Ishikawa (cell line): ENCODE measurements at regions not wholly inside any gene's neighbourhood (a gene's known extent, or its start where the extent isn't known, plus 50 kb on each side); places are given as distances from the start of the nearest gene placed in this dataset.

Experiments used
- CEBPB ChIP-seq: IDR thresholded peaks from 2 replicates; pipeline ENCODE4 v1.6.1; 2012
- CREB1 ChIP-seq: IDR thresholded peaks from 2 replicates; pipeline ENCODE4 v1.6.1; 2012; ENCODE audit warnings: low read depth
- EGR1 ChIP-seq: IDR thresholded peaks from 2 replicates; pipeline ENCODE4 v1.6.1; 2012
- EP300 ChIP-seq: IDR thresholded peaks from 2 replicates; pipeline ENCODE4 v1.6.1; 2012; ENCODE audit warnings: borderline replicate concordance
- FOXM1 ChIP-seq: IDR thresholded peaks from 2 replicates; pipeline ENCODE4 v1.6.1; 2012; ENCODE audit warnings: low read depth, borderline replicate concordance
- NFIC ChIP-seq: IDR thresholded peaks from 2 replicates; pipeline ENCODE4 v1.6.1; 2012
- RAD21 ChIP-seq: IDR thresholded peaks from 2 replicates; pipeline ENCODE4 v1.6.1; 2012; ENCODE audit warnings: low read depth
- TAF1 ChIP-seq: IDR thresholded peaks from 2 replicates; pipeline ENCODE4 v1.6.1; 2012; ENCODE audit warnings: low read depth, mild to moderate bottlenecking
- TCF12 ChIP-seq: IDR thresholded peaks from 2 replicates; pipeline ENCODE4 v1.6.1; 2012; ENCODE audit warnings: low read depth
- TEAD4 ChIP-seq: IDR thresholded peaks from 2 replicates; pipeline ENCODE4 v1.6.1; 2012
- YY1 ChIP-seq: IDR thresholded peaks from 2 replicates; pipeline ENCODE4 v1.6.1; 2012; ENCODE audit warnings: low read depth
- ZBTB7A ChIP-seq: IDR thresholded peaks from 2 replicates; pipeline ENCODE4 v1.6.1; 2012; ENCODE audit warnings: low read depth
- TF ChIP-seq, protein P1 (sequence below): IDR thresholded peaks from 2 replicates; pipeline ENCODE4 v1.6.1; 2012
- TF ChIP-seq, protein P2 (sequence below): IDR thresholded peaks from 2 replicates; pipeline ENCODE4 v1.6.1; 2012; ENCODE audit warnings: low read depth, mild to moderate bottlenecking

DNA sequence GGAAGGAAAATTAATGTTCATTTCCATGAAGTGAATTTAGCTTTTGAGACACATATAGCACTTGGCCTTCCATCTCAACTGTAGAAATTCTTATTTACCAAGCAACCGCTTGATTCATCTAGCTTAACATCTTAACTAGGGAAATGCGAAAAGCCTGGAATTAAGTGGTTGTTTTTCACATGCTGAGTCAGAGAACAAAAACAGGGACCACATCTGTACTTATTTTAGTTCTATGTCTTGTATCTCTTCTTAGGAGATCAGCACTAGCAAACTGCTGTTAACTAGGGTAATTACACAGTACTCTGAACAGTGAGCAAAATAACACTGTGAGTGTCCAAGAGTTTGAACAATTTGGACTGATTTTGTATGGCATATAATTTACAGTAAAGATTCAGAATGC lies 590.9 kb upstream of the NRSN1 start:
- no peak for TF ChIP-seq RAD21
- no peak for TF ChIP-seq YY1
- no peak for TF ChIP-seq CEBPB
- TF ChIP-seq TAF1, result no peak
- no peak for TF ChIP-seq ZBTB7A
- TF ChIP-seq EP300, result no peak
- TF ChIP-seq, protein P1, sequence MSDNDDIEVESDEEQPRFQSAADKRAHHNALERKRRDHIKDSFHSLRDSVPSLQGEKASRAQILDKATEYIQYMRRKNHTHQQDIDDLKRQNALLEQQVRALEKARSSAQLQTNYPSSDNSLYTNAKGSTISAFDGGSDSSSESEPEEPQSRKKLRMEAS, result no peak
- no peak for TF ChIP-seq TEAD4
- TF ChIP-seq TCF12, result no peak
- TF ChIP-seq, protein P2, sequence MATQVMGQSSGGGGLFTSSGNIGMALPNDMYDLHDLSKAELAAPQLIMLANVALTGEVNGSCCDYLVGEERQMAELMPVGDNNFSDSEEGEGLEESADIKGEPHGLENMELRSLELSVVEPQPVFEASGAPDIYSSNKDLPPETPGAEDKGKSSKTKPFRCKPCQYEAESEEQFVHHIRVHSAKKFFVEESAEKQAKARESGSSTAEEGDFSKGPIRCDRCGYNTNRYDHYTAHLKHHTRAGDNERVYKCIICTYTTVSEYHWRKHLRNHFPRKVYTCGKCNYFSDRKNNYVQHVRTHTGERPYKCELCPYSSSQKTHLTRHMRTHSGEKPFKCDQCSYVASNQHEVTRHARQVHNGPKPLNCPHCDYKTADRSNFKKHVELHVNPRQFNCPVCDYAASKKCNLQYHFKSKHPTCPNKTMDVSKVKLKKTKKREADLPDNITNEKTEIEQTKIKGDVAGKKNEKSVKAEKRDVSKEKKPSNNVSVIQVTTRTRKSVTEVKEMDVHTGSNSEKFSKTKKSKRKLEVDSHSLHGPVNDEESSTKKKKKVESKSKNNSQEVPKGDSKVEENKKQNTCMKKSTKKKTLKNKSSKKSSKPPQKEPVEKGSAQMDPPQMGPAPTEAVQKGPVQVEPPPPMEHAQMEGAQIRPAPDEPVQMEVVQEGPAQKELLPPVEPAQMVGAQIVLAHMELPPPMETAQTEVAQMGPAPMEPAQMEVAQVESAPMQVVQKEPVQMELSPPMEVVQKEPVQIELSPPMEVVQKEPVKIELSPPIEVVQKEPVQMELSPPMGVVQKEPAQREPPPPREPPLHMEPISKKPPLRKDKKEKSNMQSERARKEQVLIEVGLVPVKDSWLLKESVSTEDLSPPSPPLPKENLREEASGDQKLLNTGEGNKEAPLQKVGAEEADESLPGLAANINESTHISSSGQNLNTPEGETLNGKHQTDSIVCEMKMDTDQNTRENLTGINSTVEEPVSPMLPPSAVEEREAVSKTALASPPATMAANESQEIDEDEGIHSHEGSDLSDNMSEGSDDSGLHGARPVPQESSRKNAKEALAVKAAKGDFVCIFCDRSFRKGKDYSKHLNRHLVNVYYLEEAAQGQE, result no peak
- TF ChIP-seq NFIC, result no peak
- TF ChIP-seq EGR1, result no peak
- TF ChIP-seq FOXM1, result no peak
- no peak for TF ChIP-seq CREB1
